Stimulated activated CD8-positive, alpha-beta memory T cell treated with anti-CD3 and anti-CD28 coated beads, Interleukin-4, amount 100 ng/mL, for 48 hours (primary cell): ENCODE measurements at regions not wholly inside any gene's neighbourhood (a gene's known extent, or its start where the extent isn't known, plus 50 kb on each side); places are given as distances from the start of the nearest gene placed in this dataset.

Experiments
- DNase-seq: peaks from one replicate; pipeline ENCODE4 v3.0.0-alpha.2; 2020

DNA sequence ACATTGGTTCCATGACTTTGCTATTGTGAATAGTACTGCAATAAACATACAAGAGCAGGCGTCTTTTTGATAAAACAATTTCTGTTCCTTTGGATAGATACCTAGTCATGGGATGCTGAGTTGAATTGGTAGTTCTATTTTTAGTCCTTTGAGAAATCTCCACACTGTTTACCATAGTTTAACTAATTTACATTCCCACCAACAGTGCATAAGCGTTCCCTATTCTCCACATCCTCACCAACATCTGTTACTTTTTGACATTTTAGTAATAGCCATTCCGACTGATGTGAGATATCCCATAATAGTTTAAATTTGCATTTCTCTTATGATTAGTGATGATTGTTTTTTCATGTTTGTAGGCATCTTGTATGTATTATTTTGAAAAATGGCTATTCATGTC lies 707.0 kb downstream of the SORCS1 start:
- DNase-seq, result no peak

DNA sequence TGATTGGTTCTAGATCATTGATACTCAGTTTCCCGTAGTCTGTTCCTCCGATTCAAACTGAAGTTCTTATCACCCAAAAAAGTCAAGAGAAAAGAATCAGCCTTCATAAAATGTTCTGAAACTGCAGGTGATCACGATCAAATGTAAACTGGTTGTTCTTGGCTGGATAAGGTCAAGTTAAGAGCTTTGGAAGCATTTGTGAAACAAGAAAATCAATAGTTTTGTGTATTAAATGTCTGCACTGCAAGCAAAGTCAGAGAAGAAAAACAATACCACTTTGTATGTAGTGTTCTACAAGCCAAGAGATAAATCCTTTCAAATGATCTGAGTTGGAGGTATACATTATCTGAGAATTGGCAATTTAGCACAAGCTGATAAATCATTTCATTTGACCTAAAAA lies 710.3 kb downstream of the SORCS1 start:
- no peak for DNase-seq

DNA sequence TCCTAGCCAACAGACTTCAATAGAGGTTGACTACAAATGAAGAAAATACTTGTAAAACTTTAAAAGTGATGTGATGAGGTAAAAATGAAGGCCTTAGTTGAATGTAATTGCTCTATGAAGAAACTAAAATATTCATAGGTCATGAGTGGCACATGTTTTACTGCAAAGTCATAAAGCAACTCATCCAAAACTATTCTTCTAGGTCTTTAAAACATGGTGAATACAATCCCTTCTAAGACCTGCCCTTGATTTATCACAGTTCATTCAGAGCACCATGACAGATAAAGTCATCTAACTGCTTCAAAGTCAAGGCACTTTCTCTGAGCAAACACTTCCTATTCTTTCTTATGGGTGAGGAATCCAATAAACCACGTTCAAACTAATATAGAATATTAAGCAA lies 713.5 kb downstream of the SORCS1 start:
- no peak for DNase-seq

DNA sequence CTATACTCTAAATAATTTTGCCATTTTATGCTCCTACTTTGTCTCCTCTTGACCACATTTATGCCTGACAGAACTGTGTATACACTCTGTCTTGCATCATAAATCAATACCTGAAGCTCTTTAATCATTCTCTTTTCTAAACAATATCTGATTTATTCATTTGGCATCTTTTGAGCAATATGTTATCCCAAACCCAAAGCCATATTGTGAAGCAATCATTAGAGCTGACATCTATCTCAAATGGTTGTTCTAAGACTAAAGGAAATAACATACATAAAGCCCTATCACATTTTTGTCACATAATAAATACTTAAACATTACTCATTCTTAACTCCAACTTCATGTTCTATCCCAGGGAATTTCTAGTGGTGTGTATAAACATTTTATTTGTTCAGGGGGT lies 717.6 kb downstream of the SORCS1 start:
- no peak for DNase-seq

DNA sequence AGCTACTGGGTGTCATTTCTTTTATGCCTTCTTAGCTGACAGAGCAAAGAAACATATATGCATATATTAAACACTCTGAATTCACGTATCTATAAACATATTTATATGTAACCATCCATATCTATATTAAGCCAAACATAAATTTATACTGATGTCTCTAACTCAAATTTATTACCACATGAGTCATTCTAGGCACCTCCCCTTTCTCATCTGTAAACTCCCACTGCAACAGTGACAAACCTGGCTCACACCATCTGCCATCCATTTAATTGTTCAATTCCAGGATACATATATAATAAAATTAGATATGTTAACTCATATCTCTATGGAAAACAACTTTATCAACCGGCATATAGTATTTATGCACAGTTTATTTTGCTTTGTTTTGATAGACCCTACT lies 722.3 kb downstream of the SORCS1 start:
- no peak for DNase-seq

DNA sequence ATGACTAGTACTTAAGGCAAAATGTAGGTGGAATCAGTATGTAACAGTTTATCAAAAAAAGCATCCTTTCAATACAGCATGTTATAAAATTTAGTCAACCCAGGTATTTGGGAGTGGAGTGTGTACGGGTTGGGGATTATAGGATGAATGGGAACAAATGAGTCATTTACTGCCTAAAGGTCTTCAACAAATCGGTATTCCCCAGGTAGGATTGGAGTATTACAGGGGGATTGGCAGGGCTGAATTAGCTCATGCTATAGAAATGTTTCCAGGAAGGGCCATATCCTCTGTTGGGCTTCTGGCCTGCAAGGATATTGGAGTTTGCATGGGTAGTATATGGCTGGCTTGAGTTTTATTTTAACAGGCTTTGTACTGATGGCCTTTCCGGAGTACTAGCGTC lies 723.7 kb downstream of the SORCS1 start:
- no peak for DNase-seq

DNA sequence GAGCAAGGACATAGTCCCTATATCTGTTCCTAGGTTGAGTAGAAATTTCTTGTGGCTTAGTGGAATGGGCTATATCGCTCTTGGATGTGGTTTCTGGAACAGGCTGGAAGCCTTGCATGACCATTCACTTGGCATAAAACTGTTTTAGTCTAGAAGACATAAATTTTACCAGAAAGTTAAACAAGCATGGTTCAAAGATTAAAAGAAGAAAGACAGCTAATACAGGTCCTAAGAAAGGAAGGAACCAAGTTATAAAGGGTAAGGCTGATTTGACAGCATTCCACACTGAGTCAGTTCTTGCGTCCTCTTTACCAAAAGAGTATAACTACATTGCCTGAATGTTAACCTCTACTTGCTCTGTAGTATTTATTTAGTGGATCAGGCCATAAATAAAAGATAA lies 724.2 kb downstream of the SORCS1 start:
- no peak for DNase-seq

DNA sequence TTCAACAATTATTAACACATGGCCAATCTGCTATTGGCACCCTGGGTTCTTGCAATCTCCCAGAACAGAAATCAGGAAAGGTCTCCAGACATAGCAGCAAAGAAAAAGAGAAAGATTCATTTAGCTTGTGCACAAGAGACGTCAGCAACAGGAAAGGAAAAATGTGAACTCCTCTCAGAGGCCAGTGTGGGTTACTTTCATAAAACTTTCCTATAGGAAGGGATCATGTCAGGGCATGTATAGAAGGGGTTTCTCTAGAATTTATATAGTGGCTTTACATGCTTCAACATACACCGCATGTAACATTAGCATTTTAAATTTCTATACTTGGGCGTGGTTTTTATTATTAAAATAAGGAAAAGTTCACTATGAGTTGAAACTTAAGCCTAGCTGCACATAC lies 725.1 kb downstream of the SORCS1 start:
- no peak for DNase-seq

DNA sequence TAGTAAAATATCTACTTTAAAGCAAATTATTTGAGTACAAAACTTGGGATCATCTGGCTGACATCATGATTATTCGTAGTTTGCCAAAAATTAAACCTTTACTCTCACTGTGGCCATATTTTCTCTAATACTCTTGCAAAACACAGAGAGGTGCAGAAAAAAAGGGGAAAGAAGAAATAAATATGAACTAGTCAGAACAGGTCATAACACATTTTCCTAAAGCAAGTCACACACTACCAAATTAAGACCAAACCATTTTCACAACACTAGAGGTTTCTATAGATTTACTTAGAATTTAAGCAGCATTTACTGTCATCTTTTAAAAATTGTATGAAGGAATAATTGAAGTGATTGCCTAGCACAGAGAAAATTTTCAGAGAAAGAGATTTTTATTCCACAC lies 726.1 kb downstream of the SORCS1 start:
- DNase-seq, result no peak

DNA sequence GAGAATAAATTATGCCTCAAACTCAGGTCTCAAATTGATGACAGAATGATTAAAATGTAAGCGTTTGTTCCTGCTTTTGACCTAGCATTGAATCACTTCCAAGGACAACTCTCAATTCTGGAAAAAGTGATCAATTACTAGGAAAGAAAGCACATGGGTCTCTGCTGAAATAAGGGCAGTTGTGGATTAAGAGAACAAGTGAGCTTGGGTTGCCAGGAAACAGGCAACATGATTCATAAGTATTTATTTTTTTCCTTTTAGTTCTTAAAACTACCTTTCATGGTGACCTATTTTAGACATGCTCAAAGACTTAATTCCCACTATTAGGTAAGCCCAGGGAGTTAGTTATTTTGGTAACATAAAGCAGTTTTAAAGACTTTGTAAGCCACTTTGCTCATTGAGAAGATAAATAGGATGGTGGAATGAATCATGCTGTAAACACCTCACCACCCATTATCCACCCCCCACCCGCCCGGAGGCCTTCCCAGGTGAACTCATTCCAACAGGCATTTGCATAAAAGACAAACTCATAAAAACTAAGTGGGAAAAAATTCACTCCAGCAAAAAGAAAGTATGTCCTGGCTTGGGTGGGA lies 728.3 kb downstream of the SORCS1 start:
- DNase-seq, result no peak

DNA sequence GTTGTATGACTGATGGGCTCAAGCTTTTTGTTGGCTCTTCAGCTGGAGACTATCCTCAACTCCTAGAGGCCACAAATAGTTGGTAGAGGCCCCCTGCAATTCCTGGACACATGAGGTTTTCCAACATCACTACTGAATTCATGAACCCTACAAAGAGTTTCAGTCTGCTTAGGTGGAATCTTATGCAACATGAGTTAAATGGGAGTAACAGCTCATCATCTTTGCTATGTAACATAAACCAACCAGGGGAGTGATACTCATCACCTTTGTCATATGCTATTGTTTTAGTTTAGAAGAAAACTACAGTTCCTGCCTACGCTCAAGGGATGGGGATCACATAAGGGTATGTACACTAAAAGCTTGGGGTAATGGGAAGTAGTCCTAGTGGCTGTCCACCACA lies 729.4 kb downstream of the SORCS1 start:
- no peak for DNase-seq

DNA sequence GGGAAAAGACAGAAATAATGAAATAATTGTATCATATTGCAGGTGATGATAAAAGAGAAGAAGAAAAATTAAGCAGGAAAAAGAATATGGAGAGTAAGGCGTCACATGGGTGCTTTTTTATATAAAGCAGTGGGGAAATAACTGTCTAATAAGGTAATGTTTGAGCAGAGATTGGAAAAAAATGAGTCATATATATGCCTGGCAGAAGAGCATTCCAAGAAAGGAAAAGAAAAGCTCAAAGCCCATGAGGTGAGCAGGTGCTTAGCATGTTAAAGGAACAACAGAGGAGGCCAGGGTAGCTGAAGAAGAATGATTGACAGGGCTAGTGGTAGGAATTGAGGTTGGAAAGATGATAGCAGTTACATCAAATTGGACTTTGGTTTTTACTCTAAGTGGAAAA lies 739.5 kb downstream of the SORCS1 start:
- no peak for DNase-seq

DNA sequence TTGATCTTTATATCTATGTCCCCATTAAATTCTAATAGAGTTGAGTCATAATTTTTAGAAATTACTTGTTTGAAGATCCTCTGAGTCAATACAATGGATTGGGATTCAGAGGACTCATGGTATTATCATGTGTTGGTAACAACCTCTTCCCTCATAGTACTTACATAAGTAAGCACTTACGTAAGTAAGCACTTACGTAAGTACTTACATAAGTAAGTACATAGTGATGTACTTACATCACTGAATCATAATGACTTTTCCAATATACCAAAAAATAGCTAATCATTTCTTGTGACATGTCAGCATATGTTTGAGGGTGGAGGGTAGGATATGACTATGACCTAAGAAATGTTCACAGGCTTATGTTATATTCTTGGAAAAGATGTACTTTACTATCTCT lies 740.5 kb downstream of the SORCS1 start:
- no peak for DNase-seq

DNA sequence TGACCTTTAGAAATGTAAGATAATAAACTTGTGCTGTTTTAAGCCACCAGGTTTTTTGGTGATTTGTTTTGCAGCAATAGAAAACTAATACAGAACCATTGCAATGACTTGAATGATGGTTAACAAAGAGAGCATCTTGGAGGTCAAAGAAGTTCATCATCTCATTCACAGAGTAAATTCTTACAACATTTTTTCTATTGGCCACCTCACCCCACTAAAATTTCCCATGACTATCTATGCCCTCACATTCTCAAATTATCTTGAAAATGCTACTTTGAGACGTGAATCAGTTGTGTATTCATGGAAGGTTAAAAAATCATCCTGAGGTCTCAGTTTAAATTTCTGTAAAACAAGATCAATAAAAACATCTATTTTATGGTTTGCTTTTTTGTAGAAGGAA lies 754.2 kb downstream of the SORCS1 start:
- no peak for DNase-seq

DNA sequence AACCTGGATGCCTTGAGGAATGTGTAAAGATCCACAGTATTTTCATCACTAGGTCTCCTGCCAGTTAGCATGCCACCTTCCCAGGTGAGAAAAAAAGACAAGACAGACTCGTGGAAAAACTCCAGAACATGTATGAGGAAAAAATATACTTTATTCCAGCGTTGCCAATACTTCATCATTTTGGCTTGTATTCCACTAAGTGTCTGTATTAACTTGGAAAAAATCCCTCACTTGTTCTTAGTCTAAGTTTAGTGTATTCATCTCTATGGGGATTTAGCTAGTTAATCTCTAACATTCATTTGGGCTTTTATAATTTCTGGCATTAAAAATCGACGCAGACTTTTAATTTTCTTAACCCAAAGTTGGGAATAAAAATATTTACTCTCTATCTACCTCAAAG lies 759.4 kb downstream of the SORCS1 start:
- no peak for DNase-seq

DNA sequence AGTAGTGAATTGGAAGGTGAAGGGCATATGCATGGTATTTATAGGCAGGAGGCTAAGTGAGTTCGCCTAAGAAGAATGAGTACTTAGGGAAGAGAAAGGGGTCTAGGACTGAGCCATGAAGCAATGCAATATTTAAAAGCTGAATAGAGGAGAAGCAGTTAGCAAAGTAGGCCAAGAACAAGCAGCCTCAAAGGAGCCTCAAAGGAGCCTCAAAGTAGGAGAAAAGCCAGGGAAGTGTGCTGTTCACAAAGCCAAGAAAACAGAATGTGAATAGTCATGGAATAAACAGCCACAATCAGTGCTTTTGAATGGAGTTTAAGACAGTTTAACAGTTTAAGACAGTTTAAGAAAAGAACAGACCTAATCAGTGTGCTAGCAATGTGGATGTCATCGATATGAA lies 762.0 kb downstream of the SORCS1 start:
- no peak for DNase-seq

DNA sequence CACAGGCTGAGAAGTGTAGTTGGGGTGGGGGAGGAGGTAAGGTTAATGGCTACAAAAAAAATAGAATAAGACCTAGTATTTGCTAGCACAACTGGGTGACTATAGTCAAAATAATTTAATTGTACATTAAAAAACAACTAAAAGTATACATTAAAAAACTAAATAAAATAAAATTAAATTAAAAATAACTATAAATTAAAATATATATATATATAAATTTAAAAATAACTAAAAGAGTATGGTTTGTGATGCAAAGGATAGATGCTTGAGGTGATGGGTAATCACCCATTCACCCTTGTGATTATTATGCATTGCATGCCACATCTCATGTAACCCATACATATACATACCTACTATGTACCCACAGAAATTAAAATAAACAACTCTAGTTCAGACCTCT lies 762.5 kb downstream of the SORCS1 start:
- DNase-seq, result no peak

DNA sequence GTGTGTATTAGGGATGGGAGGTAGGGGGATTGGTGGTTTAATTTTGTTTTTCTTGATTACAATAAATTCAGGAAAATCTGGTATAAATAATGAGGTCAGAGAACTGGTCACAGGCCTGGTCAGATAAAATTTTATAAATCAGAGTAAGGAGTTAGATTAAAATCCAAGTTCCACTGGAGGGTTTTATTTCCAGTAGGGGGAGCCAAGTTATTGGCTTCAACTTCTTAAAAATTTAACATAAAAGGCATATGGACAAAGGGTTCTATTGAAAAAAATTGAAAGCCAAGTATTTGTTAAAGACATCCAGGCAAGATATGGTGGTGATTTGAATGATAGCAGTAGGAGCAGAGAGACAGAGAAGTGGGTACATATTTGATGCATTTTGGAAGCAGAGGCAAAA lies 763.3 kb downstream of the SORCS1 start:
- no peak for DNase-seq

DNA sequence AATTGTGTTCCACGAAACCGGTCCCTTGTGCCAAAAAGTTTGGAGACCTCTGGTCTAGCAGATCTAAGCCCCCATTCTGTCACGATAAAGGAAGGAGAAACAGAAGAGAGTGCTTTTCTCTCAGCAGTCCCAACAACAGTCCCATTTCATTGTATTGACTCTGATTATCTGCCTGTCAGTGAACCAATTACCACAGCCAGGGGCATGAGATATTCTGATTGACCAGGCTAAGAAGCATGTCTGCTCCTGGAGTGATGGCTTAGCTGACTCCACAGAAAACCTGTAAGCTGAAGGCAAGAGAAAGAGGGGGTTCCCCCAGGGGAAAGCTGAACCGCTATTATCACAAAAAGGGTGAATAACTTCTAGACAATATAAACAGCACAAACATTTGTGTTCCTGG lies 765.4 kb downstream of the SORCS1 start:
- no peak for DNase-seq

DNA sequence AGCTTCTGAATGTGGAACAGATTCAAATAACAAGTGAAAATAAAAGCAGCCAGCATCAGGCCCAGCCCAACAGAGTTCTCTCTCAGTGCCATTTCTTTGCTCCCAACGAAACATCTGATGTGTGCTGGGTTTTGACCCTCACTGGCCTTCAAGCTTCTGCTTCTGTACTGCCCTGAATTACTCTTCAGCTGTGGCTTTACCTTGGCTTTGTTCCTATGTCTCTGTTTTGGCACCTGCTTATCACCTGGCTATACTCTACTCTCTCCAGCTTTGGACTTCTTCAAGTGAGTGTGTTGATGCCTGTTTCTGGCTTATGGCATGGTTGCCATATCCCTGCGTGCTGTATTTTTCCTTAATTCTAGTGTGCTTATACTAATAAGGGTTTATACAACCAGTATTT lies 768.3 kb downstream of the SORCS1 start:
- DNase-seq, result no peak

DNA sequence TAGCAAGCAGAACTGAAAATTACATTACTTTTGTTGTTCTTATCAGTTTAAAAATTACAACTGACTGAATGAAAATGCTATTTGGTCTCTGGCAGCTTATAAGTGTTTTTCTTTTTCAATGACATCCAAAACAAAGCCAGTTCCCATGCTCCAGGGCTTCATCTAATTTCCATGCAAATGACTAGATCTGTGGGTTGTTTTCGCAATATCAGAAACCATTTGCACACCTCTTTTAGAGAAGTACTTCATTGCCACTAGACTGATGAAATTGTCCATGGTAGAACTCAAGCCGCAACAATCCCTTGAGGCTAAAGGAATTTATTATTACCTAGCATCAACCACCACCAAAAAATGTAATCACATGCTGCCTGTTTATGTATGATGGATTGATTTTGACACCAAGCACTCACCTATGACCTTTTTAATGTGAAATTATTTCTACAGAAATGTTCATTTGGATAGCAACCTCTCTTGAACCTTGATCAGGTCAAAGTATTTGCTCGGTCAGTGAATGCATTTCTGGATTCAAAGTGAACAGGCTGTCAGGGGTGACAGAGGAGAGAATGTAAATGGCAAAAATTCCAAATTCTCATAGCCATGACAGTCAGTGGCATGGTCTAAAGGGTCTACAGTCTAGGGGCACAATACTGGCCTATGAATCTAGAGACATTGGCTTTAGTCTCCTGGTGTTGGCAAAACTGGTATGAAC lies 769.3 kb downstream of the SORCS1 start:
- no peak for DNase-seq

DNA sequence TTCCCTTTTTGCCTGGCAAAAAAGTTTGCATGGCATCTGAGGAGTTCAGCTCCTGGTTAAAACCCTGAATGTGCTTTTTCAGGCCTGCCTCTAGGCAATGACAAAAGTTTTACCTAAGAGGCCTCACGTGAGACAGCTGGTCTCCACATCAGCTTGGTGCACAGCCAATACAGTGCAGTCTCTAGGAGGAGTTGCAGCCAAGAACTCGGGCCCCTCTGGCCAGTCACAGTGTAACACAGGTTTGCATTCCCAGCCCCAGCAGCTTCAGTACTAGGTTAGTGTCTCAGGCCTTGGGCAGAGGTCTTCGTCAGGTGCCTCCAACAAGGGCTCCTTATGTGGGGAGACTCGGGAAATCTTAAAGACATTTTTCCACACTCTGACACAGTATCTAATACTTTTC lies 771.7 kb downstream of the SORCS1 start:
- no peak for DNase-seq

DNA sequence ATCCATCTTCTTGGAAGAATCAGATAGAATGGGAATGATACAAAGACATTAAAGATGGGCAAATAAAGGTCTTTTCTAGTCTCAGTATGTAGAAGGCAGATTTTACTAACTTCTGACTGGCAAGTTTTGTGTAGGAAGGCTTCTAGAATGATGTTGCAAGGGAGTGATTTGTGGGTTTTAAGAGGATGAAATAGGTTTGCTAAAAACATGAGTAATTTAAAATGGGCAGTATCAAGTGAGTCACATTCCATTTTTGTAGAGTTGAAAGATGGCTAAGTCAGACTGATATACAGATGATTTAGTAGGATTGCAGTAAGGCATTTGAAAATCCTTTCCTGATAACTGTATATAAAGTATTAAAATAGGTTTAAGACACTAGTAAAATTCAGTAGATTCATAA lies 777.4 kb downstream of the SORCS1 start:
- DNase-seq, result no peak

DNA sequence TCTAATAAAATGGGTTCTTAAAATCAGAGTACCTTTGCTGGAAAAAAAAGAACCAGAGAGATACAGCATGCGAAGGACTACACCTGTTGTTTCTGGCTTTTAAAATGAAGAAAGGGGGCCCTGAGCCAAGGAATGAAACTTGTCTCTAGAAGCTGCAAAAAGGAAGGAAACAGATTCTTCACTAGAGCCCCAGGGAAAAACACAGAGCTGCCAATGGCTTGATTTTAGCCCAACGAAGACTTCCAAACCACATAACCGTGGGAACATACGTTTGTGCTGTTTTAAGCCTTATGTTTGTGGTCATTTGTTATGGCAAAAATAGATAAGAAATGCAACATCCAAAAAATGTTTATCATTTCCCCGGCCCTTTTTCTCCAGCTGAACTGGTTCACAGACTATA lies 780.0 kb downstream of the SORCS1 start:
- no peak for DNase-seq

DNA sequence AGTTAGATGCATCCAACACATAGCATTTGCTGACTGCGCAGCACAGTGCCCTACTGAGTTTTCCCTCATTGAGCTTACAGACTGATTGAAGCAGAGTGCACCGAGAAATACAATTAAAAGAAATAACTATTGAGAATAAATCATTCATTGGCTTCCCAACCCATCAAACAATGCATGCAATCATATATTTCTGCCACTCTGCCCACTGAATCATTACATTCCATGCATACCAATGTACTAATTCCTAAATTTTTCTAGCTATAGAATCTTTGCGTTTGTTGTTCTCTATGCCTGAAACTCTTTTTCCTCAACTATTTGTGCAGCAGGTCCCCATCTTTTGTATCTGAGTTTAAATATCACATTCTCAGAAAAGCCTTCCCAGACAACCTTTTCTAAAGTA lies 783.8 kb downstream of the SORCS1 start:
- no peak for DNase-seq
